Small intestine (tissue), 7 donors: ENCODE measurements at regions not wholly inside any gene's neighbourhood (a gene's known extent, or its start where the extent isn't known, plus 50 kb on each side); places are given as distances from the start of the nearest gene placed in this dataset.

Experiments used
- DNase-seq, 2 donors: peaks; one replicate each; pipeline versions ENCODE4 v3.0.0 to v3.0.0-alpha.2; 2013
- FAIRE-seq: peaks from 2 replicates; lab custom pipeline; 2012; peaks lifted over from hg19 to GRCh38; lab: Jason Lieb, UNC
- H3K27ac ChIP-seq, 3 donors: one replicate each; pipeline ENCODE4 v1.5.1; 2013; ENCODE audit warnings: low read length in 2 of 3, mild to moderate bottlenecking in 2 of 3, control low read depth in 1 of 3, inconsistent platforms in 1 of 3, low read depth in 1 of 3, moderate library complexity in 1 of 3
- H3K27me3 ChIP-seq, 3 donors: one replicate each; pipeline ENCODE4 v1.6.1; 2013; ENCODE audit warnings: low read length in 3 of 3, inconsistent platforms in 1 of 3; ENCODE audit not compliant: control insufficient read depth in 3 of 3, insufficient read depth in 3 of 3
- H3K36me3 ChIP-seq, 3 donors: one replicate each; pipeline ENCODE4 v1.6.1; 2013; ENCODE audit warnings: low read length in 3 of 3, inconsistent platforms in 1 of 3, low read depth in 1 of 3, mild to moderate bottlenecking in 1 of 3, moderate library complexity in 1 of 3; ENCODE audit not compliant: control insufficient read depth in 3 of 3, insufficient read depth in 2 of 3
- H3K4me1 ChIP-seq, 3 donors: one replicate each; pipeline ENCODE4 v1.6.1; 2013; ENCODE audit warnings: low read length in 2 of 3, inconsistent platforms in 1 of 3, low read depth in 1 of 3, mild to moderate bottlenecking in 1 of 3, moderate library complexity in 1 of 3; ENCODE audit not compliant: control insufficient read depth in 3 of 3, insufficient read depth in 2 of 3
- H3K4me3 ChIP-seq, 3 donors: one replicate each; pipeline ENCODE4 v1.5.1; 2013; ENCODE audit warnings: low read length in 3 of 3, control low read depth in 1 of 3, inconsistent platforms in 1 of 3, low read depth in 1 of 3, mild to moderate bottlenecking in 1 of 3, moderate library complexity in 1 of 3
- H3K9me3 ChIP-seq, 2 donors: one replicate each; pipeline ENCODE4 v1.6.1; 2013; ENCODE audit warnings: low read depth in 1 of 2, low read length in 1 of 2; ENCODE audit not compliant: control insufficient read depth in 2 of 2, insufficient read depth in 1 of 2
- WGBS, 3 donors: extraction: QIAGEN DNeasy Blood & Tissue Kit; methylation state at CpG; one replicate each; pipeline ENCODE4 v1.1.7; 2013; 5-methylcytosine and 5-hydroxymethylcytosine counted together
- donor health status: healthy with polysubstance abuse.
- donor health status: control.
- donor health status: control.
- donor health status: Bipolar disorder and iron deficiency.
- donor health status: healthy.

GRCh38 chr6:53199156-53199555 lies 50.5 kb upstream of the GCM1 start:
- H3K36me3 ChIP-seq, result no peaks in the 10 kb centered on the region
- H3K27ac ChIP-seq, result no peak overlapping the region
- no peak for DNase-seq
- WGBS, 3 donors, result 62 to 74% (median 63%) methylated on average over 5 of the region's 5 CpGs
- H3K9me3 ChIP-seq, result no peaks in the 10 kb centered on the region
- H3K4me3 ChIP-seq, result no peak overlapping the region
- no peaks in the 10 kb centered on the region for H3K27me3 ChIP-seq
- no peaks in the 10 kb centered on the region for H3K4me1 ChIP-seq
- no peak for FAIRE-seq
